HepG2 (cell line): ENCODE measurements at regions not wholly inside any gene's neighbourhood (a gene's known extent, or its start where the extent isn't known, plus 50 kb on each side); places are given as distances from the start of the nearest gene placed in this dataset.
A peak's percentile ranks its signal among the peaks of the same experiment; 100 is the strongest.

Source experiments
- ATAC-seq: fragments of 200-7000 bp; cut with Tn5 transposase; 3 replicates; pipeline ENCODE4 v1.9.1; 2020; ENCODE audit warnings: mild to moderate bottlenecking, moderate library complexity
- BruUV-seq: library from RNA; stranded (reverse); fragments of 400-500 nt; replicated peaks from 2 replicates; lab custom pipeline; 2021; lab: Mats Ljungman, UMichigan
- CTCF ChIA-PET: fragments of 300-600 bp; formaldehyde crosslinking; extraction: SDS; loops from one replicate; lab custom pipeline; 2021; ENCODE audit warnings: low total read pairs, inconsistent platforms, low intra/inter-chr PET ratio; lab: Yijun Ruan, JAX
- POLR2A ChIA-PET: fragments of 350-600 bp; sonication (Branson Sonifier 250); formaldehyde crosslinking; loops from one replicate; lab custom pipeline; 2020; ENCODE audit warnings: antibody characterized with exemption, inconsistent platforms; lab: Yijun Ruan, JAX
- DNase-seq: peaks from one replicate; pipeline ENCODE4 v3.0.0-alpha.2; 2015; ENCODE audit warnings: low spot score
- FAIRE-seq: peaks from 3 replicates; lab custom pipeline; 2011; peaks lifted over from hg19 to GRCh38; lab: Jason Lieb, UNC
- H2AFZ ChIP-seq: one replicate; pipeline ENCODE4 v1.6.1; 2011; ENCODE audit warnings: low read length, inconsistent platforms
- H3K27ac ChIP-seq: fragments of 300-600 bp; 3 replicates; pipeline ENCODE4 v1.8.0; 2011; ENCODE audit warnings: mixed run types, mild to moderate bottlenecking, mixed read lengths, low read length, inconsistent platforms; ENCODE audit not compliant: insufficient read depth; ENCODE audit errors: extremely low read length
- H3K27me3 ChIP-seq, 2 experiments: fragments of 200-600 bp in 1 of 2; 2 replicates in 1 of 2; 3 replicates in 1 of 2; pipeline versions ENCODE4 v1.6.0 to v1.8.0; 2011; ENCODE audit warnings: low read length in 2 of 2, mild to moderate bottlenecking in 2 of 2, moderate library complexity in 2 of 2, inconsistent platforms in 1 of 2; ENCODE audit not compliant: insufficient read depth in 2 of 2, control insufficient read depth in 1 of 2
- H3K36me3 ChIP-seq, 2 experiments: fragments of 200-600 bp in 1 of 2; replicated peaks in 1 of 2; 2 replicates in 1 of 2; 3 replicates in 1 of 2; pipeline versions ENCODE4 v1.5.1 to v1.8.0; 2011; ENCODE audit warnings: low read length in 2 of 2, inconsistent platforms in 1 of 2; ENCODE audit not compliant: insufficient read depth in 2 of 2, control insufficient read depth in 1 of 2
- H3K4me1 ChIP-seq: 2 replicates; pipeline ENCODE4 v1.5.1; 2012; ENCODE audit warnings: low read length, inconsistent platforms; ENCODE audit not compliant: insufficient read depth
- H3K4me2 ChIP-seq: 2 replicates; pipeline ENCODE4 v1.6.0; 2011; ENCODE audit warnings: low read depth, low read length, inconsistent platforms
- H3K4me3 ChIP-seq, 3 experiments: fragments of 200-600 bp in 1 of 3; sonication (generic), shearing (Covaris generic) in 1 of 3; replicated peaks in 1 of 3; 2 replicates each; pipeline ENCODE4 v1.5.1; 2011 to 2016; ENCODE audit warnings: low read length in 3 of 3, inconsistent platforms in 2 of 3, low read depth in 2 of 3, mild to moderate bottlenecking in 2 of 3, control low read depth in 1 of 3, mixed read lengths in 1 of 3; ENCODE audit not compliant: insufficient read depth in 1 of 3
- H3K79me2 ChIP-seq: one replicate; pipeline ENCODE4 v1.6.1; 2011; ENCODE audit warnings: low read length, inconsistent platforms; ENCODE audit not compliant: insufficient read depth
- H3K9ac ChIP-seq: 2 replicates; pipeline ENCODE4 v1.6.0; 2011; ENCODE audit warnings: mild to moderate bottlenecking, low read depth, low read length, inconsistent platforms; ENCODE audit not compliant: insufficient read depth
- H3K9me3 ChIP-seq: 2 replicates; pipeline ENCODE4 v1.5.1; 2012; ENCODE audit warnings: mild to moderate bottlenecking, low read length
- H4K20me1 ChIP-seq: 2 replicates; pipeline ENCODE4 v1.6.0; 2011; ENCODE audit warnings: inconsistent platforms, mild to moderate bottlenecking, low read length, moderate library complexity; ENCODE audit not compliant: insufficient read depth
- FOXK1 ChIP-seq: sonication (generic); formaldehyde crosslinking; IDR thresholded peaks from 2 replicates; pipeline ENCODE4 v1.4.0; 2020; ENCODE audit warnings: low read depth, missing genetic modification reagents, borderline replicate concordance
- HDAC1 ChIP-seq: sonication (generic); formaldehyde crosslinking; IDR thresholded peaks from 2 replicates; pipeline ENCODE4 v1.5.1; 2020; ENCODE audit warnings: mild to moderate bottlenecking, missing genetic modification reagents
- SMARCE1 ChIP-seq: fragments of 450-650 bp; IDR thresholded peaks from 2 replicates; pipeline ENCODE4 v1.6.1; 2017; ENCODE audit warnings: borderline replicate concordance
- SOX5 ChIP-seq: IDR thresholded peaks from 2 replicates; pipeline ENCODE4 v1.6.1; 2016; ENCODE audit warnings: borderline replicate concordance
- TFDP2 ChIP-seq: sonication (generic); formaldehyde crosslinking; IDR thresholded peaks from 2 replicates; pipeline ENCODE4 v1.4.0; 2020; ENCODE audit warnings: missing genetic modification reagents
- ZFP36 ChIP-seq: fragments of 150-350 bp; IDR thresholded peaks from 2 replicates; pipeline ENCODE4 v1.6.1; 2018; ENCODE audit warnings: borderline replicate concordance, low read length, low read depth; ENCODE audit not compliant: partially characterized antibody
- ZFP37 ChIP-seq: sonication (generic); formaldehyde crosslinking; IDR thresholded peaks from 2 replicates; pipeline ENCODE4 v1.4.0; 2020; ENCODE audit warnings: missing genetic modification reagents, borderline replicate concordance
- ZHX1 ChIP-seq: sonication (generic); formaldehyde crosslinking; IDR thresholded peaks from 2 replicates; pipeline ENCODE4 v1.8.1; 2022; ENCODE audit warnings: low read depth, mild to moderate bottlenecking, missing genetic modification reagents
- ZNF251 ChIP-seq: sonication (generic); formaldehyde crosslinking; IDR thresholded peaks from 2 replicates; pipeline ENCODE4 v1.9.0; 2021; ENCODE audit warnings: mild to moderate bottlenecking, missing genetic modification reagents
- WGBS: methylation state at CpG from one replicate; pipeline ENCODE4 v1.1.6; 2017; ENCODE audit warnings: low lambda C conversion rate; 5-methylcytosine and 5-hydroxymethylcytosine counted together
- in situ Hi-C: cut with HindIII; loops from 2 replicates; pipeline ENCODE4 v1.10.0; 2017; ENCODE audit warnings: low pct_unique_long_range_greater_than_20kb; ENCODE audit not compliant: extremely low pct_ligation_motif_present
- intact Hi-C: fragments of 100-400 bp; cut with micrococcal nuclease; formaldehyde crosslinking; loops from one replicate; pipeline ENCODE4 v1.10.0; 2022; ENCODE audit not compliant: unreplicated experiment
- TF ChIP-seq, protein P1 (sequence below), 2 experiments: sonication (generic) in 1 of 2; formaldehyde crosslinking in 1 of 2; IDR thresholded peaks; 2 replicates each; pipeline versions ENCODE4 v1.4.0 to v1.6.1; 2018 to 2020; ENCODE audit warnings: missing genetic modification reagents in 2 of 2, borderline replicate concordance in 1 of 2, low read depth in 1 of 2, mild to moderate bottlenecking in 1 of 2, missing biosample characterization in 1 of 2

GRCh38 chr1:88179943-88180342 is 504.1 kb upstream of the PKN2 start:
- Histone ChIP-seq H3K4me1 (peaks cover 61% of the 10 kb centered on the region), H3K27me3 (no peaks in the 10 kb centered on the region), H3K36me3 (no peaks in the 10 kb centered on the region), H4K20me1 (no peaks in the 10 kb centered on the region), H3K4me3 (no peak overlapping the region), H3K9me3 (no peaks in the 10 kb centered on the region), H3K27ac (peak overlapping the region; percentile 15), H3K4me2 (0 out of 2 replicates have a peak overlapping the region, but pooled peaks have one; percentile 6), H3K79me2 (no peaks in the 10 kb centered on the region), H3K9ac (no peak overlapping the region), H2AFZ (no peak overlapping the region)
- no peak for FAIRE-seq
- BruUV-seq, result no TSS peak
- TF ChIP-seq ZFP37 (CRISPR knock-in tag) (no peak), FOXK1 (no peak), ZNF251 (CRISPR knock-in tag) (no peak), SMARCE1 (no peak)
- CTCF ChIA-PET, result interaction anchor here (1.3 kb wide), 1 partner anchor 415 kb away, joined by 5 read pairs; no protein-coding TSS in a partner anchor
- POLR2A ChIA-PET, result no interaction called here
- no peak for DNase-seq
- WGBS, result 98% methylated on average over 5 of the region's 5 CpGs
- no peak for ATAC-seq
- in situ Hi-C loops, result loop anchor here (5.0 kb wide), 2 partner anchors 122 to 383 kb away; no protein-coding TSS in a partner anchor
- intact Hi-C loops, result loop anchor here (1.0 to 10.0 kb wide), 6 partner anchors 65 to 383 kb away; no protein-coding TSS in a partner anchor

GRCh38 chr1:88180449-88181108 is 503.5 kb upstream of the PKN2 start:
- Histone ChIP-seq H3K4me3 (no peak overlapping the region; a peak in 1 of 6 replicates), H3K79me2 (no peaks in the 10 kb centered on the region), H2AFZ (peak overlapping the region; percentile 48), H4K20me1 (no peaks in the 10 kb centered on the region), H3K36me3 (no peaks in the 10 kb centered on the region), H3K9ac (no peak overlapping the region), H3K9me3 (no peaks in the 10 kb centered on the region), H3K4me1 (peaks cover 55% of the 10 kb centered on the region), H3K4me2 (peak overlapping the region; percentile 46), H3K27ac (peak overlapping the region; percentile 15), H3K27me3 (no peaks in the 10 kb centered on the region)
- no TSS peak for BruUV-seq
- FAIRE-seq (peak; percentile 97), DNase-seq (peak; percentile 89), ATAC-seq (peak; percentile 90)
- 19% methylated on average over 8 of the region's 8 CpGs for WGBS
- CTCF ChIA-PET, result interaction anchor here (1.3 kb wide), 1 partner anchor 415 kb away, joined by 5 read pairs; no protein-coding TSS in a partner anchor
- intact Hi-C loops, result loop anchor here (1.0 kb wide), 3 partner anchors 119 to 369 kb away; no protein-coding TSS in a partner anchor
- in situ Hi-C loops, result loop anchor here (5.0 kb wide), 1 partner anchor 122 kb away; no protein-coding TSS in a partner anchor
- POLR2A ChIA-PET, result interaction anchor here (0.6 kb wide), 1 partner anchor 852 kb away, joined by 4 read pairs; the partner anchor contains the start of gene LMO4
- TF ChIP-seq SOX5 (peak; percentile 73), HDAC1 (CRISPR knock-in tag) (peak; percentile 62), TFDP2 (CRISPR knock-in tag) (no peak), ZHX1 (CRISPR knock-in tag) (no peak), ZFP36 (no peak)
- TF ChIP-seq, protein P1, sequence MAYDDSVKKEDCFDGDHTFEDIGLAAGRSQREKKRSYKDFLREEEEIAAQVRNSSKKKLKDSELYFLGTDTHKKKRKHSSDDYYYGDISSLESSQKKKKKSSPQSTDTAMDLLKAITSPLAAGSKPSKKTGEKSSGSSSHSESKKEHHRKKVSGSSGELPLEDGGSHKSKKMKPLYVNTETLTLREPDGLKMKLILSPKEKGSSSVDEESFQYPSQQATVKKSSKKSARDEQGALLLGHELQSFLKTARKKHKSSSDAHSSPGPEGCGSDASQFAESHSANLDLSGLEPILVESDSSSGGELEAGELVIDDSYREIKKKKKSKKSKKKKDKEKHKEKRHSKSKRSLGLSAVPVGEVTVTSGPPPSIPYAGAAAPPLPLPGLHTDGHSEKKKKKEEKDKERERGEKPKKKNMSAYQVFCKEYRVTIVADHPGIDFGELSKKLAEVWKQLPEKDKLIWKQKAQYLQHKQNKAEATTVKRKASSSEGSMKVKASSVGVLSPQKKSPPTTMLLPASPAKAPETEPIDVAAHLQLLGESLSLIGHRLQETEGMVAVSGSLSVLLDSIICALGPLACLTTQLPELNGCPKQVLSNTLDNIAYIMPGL (CRISPR knock-in tag; IDR thresholded peaks at IDR 0.05; ENCODE audit: borderline replicate concordance in 1 of 2, low read depth in 1 of 2), result peak; percentile 64 to 80; a peak in 3 of 4 replicates
